ENCODE measurements at regions not wholly inside any gene's neighbourhood (a gene's known extent, or its start where the extent isn't known, plus 50 kb on each side); places are given as distances from the start of the nearest gene placed in this dataset.

GRCh38 chrX:40273356-40274050 is 175.7 kb upstream of the BCOR start:
- no peaks in the 10 kb centered on the region for H3K36me3 Mint-ChIP-seq (ENCODE audit: low read depth)
- H3K9me3 Mint-ChIP-seq = peaks cover 10% of the 10 kb centered on the region
- no peak overlapping the region for H3K27ac Mint-ChIP-seq
- H3K4me1 Mint-ChIP-seq (ENCODE audit: low read depth) = peaks cover 4% of the 10 kb centered on the region
- H3K27me3 Mint-ChIP-seq = peaks cover 34% of the 10 kb centered on the region
- no peak overlapping the region for H3K4me3 Mint-ChIP-seq
- DNase-seq = no peak

GRCh38 chrX:40272776-40273175 is 175.0 kb upstream of the BCOR start:
- H3K27me3 Mint-ChIP-seq = peaks cover 29% of the 10 kb centered on the region
- no peaks in the 10 kb centered on the region for H3K36me3 Mint-ChIP-seq (ENCODE audit: low read depth)
- no peak overlapping the region for H3K4me3 Mint-ChIP-seq
- H3K9me3 Mint-ChIP-seq = peaks cover 10% of the 10 kb centered on the region
- no peak for DNase-seq
- no peak overlapping the region for H3K27ac Mint-ChIP-seq
- no peaks in the 10 kb centered on the region for H3K4me1 Mint-ChIP-seq (ENCODE audit: low read depth)

GRCh38 chrX:40272141-40272540 is 174.4 kb upstream of the BCOR start:
- DNase-seq = no peak
- Mint-ChIP-seq H3K4me1 (ENCODE audit: low read depth) (no peaks in the 10 kb centered on the region), H3K27me3 (peaks cover 32% of the 10 kb centered on the region), H3K36me3 (ENCODE audit: low read depth) (no peaks in the 10 kb centered on the region), H3K9me3 (peaks cover 10% of the 10 kb centered on the region), H3K27ac (no peak overlapping the region), H3K4me3 (no peak overlapping the region)

- H3K27me3 Mint-ChIP-seq = peaks cover 50% of the 10 kb centered on the region
- H3K27ac Mint-ChIP-seq = no peak overlapping the region
- no peak overlapping the region for H3K4me3 Mint-ChIP-seq
Observed at GRCh38 chrX:40268188-40268520, 170.4 kb upstream of the BCOR start.

GRCh38 chrX:40267334-40268187 is 169.8 kb upstream of the BCOR start:
- DNase-seq = no peak
- peak overlapping the region; percentile 73 for H3K4me3 Mint-ChIP-seq

More at GRCh38 chrX:40268188-40268520, 170.4 kb upstream of the BCOR start:
- Mint-ChIP-seq H3K9me3 (no peaks in the 10 kb centered on the region), H3K4me1 (ENCODE audit: low read depth) (peaks cover 6% of the 10 kb centered on the region), H3K36me3 (ENCODE audit: low read depth) (no peaks in the 10 kb centered on the region)
- DNase-seq = no peak

GRCh38 chrX:40266490-40267333 is 169.0 kb upstream of the BCOR start:
- peaks cover 6% of the 10 kb centered on the region for H3K4me1 Mint-ChIP-seq (ENCODE audit: low read depth)
- no peaks in the 10 kb centered on the region for H3K9me3 Mint-ChIP-seq
- H3K27ac Mint-ChIP-seq = no peak overlapping the region
- DNase-seq = peak; percentile 76
- peaks cover 38% of the 10 kb centered on the region for H3K27me3 Mint-ChIP-seq
- peak overlapping the region; percentile 73 for H3K4me3 Mint-ChIP-seq
- no peaks in the 10 kb centered on the region for H3K36me3 Mint-ChIP-seq (ENCODE audit: low read depth)

More at GRCh38 chrX:40267334-40268187, 169.8 kb upstream of the BCOR start:
- H3K36me3 Mint-ChIP-seq (ENCODE audit: low read depth) = no peaks in the 10 kb centered on the region
- H3K27me3 Mint-ChIP-seq = peaks cover 44% of the 10 kb centered on the region
- peaks cover 6% of the 10 kb centered on the region for H3K4me1 Mint-ChIP-seq (ENCODE audit: low read depth)
- H3K9me3 Mint-ChIP-seq = no peaks in the 10 kb centered on the region
- H3K27ac Mint-ChIP-seq = no peak overlapping the region

- no peaks in the 10 kb centered on the region for H3K36me3 Mint-ChIP-seq (ENCODE audit: low read depth)
- H3K4me3 Mint-ChIP-seq = no peak overlapping the region
- H3K4me1 Mint-ChIP-seq (ENCODE audit: low read depth) = peaks cover 6% of the 10 kb centered on the region
- DNase-seq = no peak
- no peaks in the 10 kb centered on the region for H3K9me3 Mint-ChIP-seq
- no peak overlapping the region for H3K27ac Mint-ChIP-seq
- H3K27me3 Mint-ChIP-seq = peaks cover 35% of the 10 kb centered on the region
Observed at GRCh38 chrX:40265936-40266335, 168.2 kb upstream of the BCOR start.

GRCh38 chrX:40263014-40263560 is 165.3 kb upstream of the BCOR start:
- no peak overlapping the region for H3K27ac Mint-ChIP-seq
- peaks cover 28% of the 10 kb centered on the region for H3K27me3 Mint-ChIP-seq
- DNase-seq = no peak
- no peaks in the 10 kb centered on the region for H3K36me3 Mint-ChIP-seq (ENCODE audit: low read depth)
- peaks cover 6% of the 10 kb centered on the region for H3K4me1 Mint-ChIP-seq (ENCODE audit: low read depth)
- no peaks in the 10 kb centered on the region for H3K9me3 Mint-ChIP-seq
- no peak overlapping the region for H3K4me3 Mint-ChIP-seq

GRCh38 chrX:40262157-40263013 is 164.6 kb upstream of the BCOR start:
- no peaks in the 10 kb centered on the region for H3K36me3 Mint-ChIP-seq (ENCODE audit: low read depth)
- no peak overlapping the region for H3K27ac Mint-ChIP-seq
- H3K4me1 Mint-ChIP-seq (ENCODE audit: low read depth) = peaks cover 6% of the 10 kb centered on the region
- H3K9me3 Mint-ChIP-seq = no peaks in the 10 kb centered on the region
- H3K4me3 Mint-ChIP-seq = no peak overlapping the region
- peaks cover 23% of the 10 kb centered on the region for H3K27me3 Mint-ChIP-seq
- DNase-seq = no peak

GRCh38 chrX:40261833-40262156 is 164.0 kb upstream of the BCOR start:
- H3K27ac Mint-ChIP-seq = no peak overlapping the region

GRCh38 chrX:40260146-40260747 is 162.5 kb upstream of the BCOR start:
- Mint-ChIP-seq H3K36me3 (ENCODE audit: low read depth) (no peaks in the 10 kb centered on the region), H3K27ac (no peak overlapping the region), H3K27me3 (peaks cover 12% of the 10 kb centered on the region), H3K4me1 (ENCODE audit: low read depth) (no peaks in the 10 kb centered on the region), H3K4me3 (no peak overlapping the region), H3K9me3 (no peaks in the 10 kb centered on the region)
- no peak for DNase-seq

More at GRCh38 chrX:40261833-40262156, 164.0 kb upstream of the BCOR start:
- Mint-ChIP-seq H3K36me3 (ENCODE audit: low read depth) (no peaks in the 10 kb centered on the region), H3K4me1 (ENCODE audit: low read depth) (peaks cover 6% of the 10 kb centered on the region), H3K27me3 (peaks cover 21% of the 10 kb centered on the region), H3K4me3 (no peak overlapping the region), H3K9me3 (no peaks in the 10 kb centered on the region)
- DNase-seq = no peak

- Mint-ChIP-seq H3K4me3 (no peak overlapping the region), H3K27ac (no peak overlapping the region), H3K36me3 (ENCODE audit: low read depth) (no peaks in the 10 kb centered on the region), H3K9me3 (no peaks in the 10 kb centered on the region), H3K4me1 (ENCODE audit: low read depth) (no peaks in the 10 kb centered on the region), H3K27me3 (peaks cover 1% of the 10 kb centered on the region)
- DNase-seq = no peak
Observed at GRCh38 chrX:40258909-40259308, 161.2 kb upstream of the BCOR start.

GRCh38 chrX:40253771-40254170 is 156.0 kb upstream of the BCOR start:
- DNase-seq = no peak

More at GRCh38 chrX:40253771-40254170, 156.0 kb upstream of the BCOR start:
- Mint-ChIP-seq H3K9me3 (no peaks in the 10 kb centered on the region), H3K27me3 (peaks cover 9% of the 10 kb centered on the region), H3K4me1 (ENCODE audit: low read depth) (no peaks in the 10 kb centered on the region), H3K27ac (no peak overlapping the region), H3K4me3 (no peak overlapping the region), H3K36me3 (ENCODE audit: low read depth) (no peaks in the 10 kb centered on the region)
